Central memory CD8-positive, alpha-beta T cell (primary cell): ENCODE measurements at regions not wholly inside any gene's neighbourhood (a gene's known extent, or its start where the extent isn't known, plus 50 kb on each side); places are given as distances from the start of the nearest gene placed in this dataset.
A peak's percentile ranks its signal among the peaks of the same experiment; 100 is the strongest.

Experiments used
- ATAC-seq: fragments of 150-1000 bp; cut with Tn5 transposase; replicated peaks from 2 replicates; pipeline ENCODE4 v1.10.0; 2022; ENCODE audit warnings: mild to moderate bottlenecking, moderate FRiP score, moderate number of reproducible peaks; ENCODE audit not compliant: poor library complexity, severe bottlenecking; ENCODE audit errors: extremely low read depth
- DNase-seq, 2 donors: peaks; one replicate each; pipeline ENCODE4 v3.0.0; 2021; ENCODE audit warnings: low spot score in 2 of 2
- H3K27ac Mint-ChIP-seq: one replicate; pipeline ENCODE4 v1.8.0; 2022; ENCODE audit warnings: low read depth, mild to moderate bottlenecking, moderate library complexity, mixed read lengths
- H3K27me3 Mint-ChIP-seq: one replicate; pipeline ENCODE4 v1.8.0; 2022; ENCODE audit warnings: mixed read lengths
- H3K36me3 Mint-ChIP-seq: one replicate; pipeline ENCODE4 v1.8.0; 2022; ENCODE audit warnings: mild to moderate bottlenecking, moderate library complexity, mixed read lengths; ENCODE audit not compliant: insufficient read depth
- H3K4me1 Mint-ChIP-seq: one replicate; pipeline ENCODE4 v1.8.0; 2022; ENCODE audit warnings: mixed read lengths
- H3K4me3 Mint-ChIP-seq: one replicate; pipeline ENCODE4 v1.8.0; 2022; ENCODE audit warnings: mild to moderate bottlenecking, moderate library complexity, mixed read lengths
- H3K9me3 Mint-ChIP-seq: one replicate; pipeline ENCODE4 v1.8.0; 2022; ENCODE audit warnings: mixed read lengths

GRCh38 chrX:39710776-39711175 is 387.0 kb downstream of the BCOR start:
- no peaks in the 10 kb centered on the region for H3K4me1 Mint-ChIP-seq
- H3K27ac Mint-ChIP-seq = no peak overlapping the region
- no peak overlapping the region for H3K4me3 Mint-ChIP-seq
- no peaks in the 10 kb centered on the region for H3K27me3 Mint-ChIP-seq
- ATAC-seq (no peak), DNase-seq (no peak)
- no peaks in the 10 kb centered on the region for H3K36me3 Mint-ChIP-seq
- no peaks in the 10 kb centered on the region for H3K9me3 Mint-ChIP-seq

- H3K9me3 Mint-ChIP-seq = no peaks in the 10 kb centered on the region
- no peaks in the 10 kb centered on the region for H3K4me1 Mint-ChIP-seq
- no peaks in the 10 kb centered on the region for H3K27me3 Mint-ChIP-seq
Observed at GRCh38 chrX:39714471-39714870, 383.3 kb downstream of the BCOR start.

GRCh38 chrX:39716401-39716800 is 381.4 kb downstream of the BCOR start:
- ATAC-seq = no peak
- H3K9me3 Mint-ChIP-seq = no peaks in the 10 kb centered on the region
- H3K4me1 Mint-ChIP-seq = no peaks in the 10 kb centered on the region
- no peak for DNase-seq
- H3K27ac Mint-ChIP-seq = no peak overlapping the region
- H3K4me3 Mint-ChIP-seq = no peak overlapping the region
- H3K36me3 Mint-ChIP-seq = no peaks in the 10 kb centered on the region
- H3K27me3 Mint-ChIP-seq = no peaks in the 10 kb centered on the region

More at GRCh38 chrX:39714471-39714870, 383.3 kb downstream of the BCOR start:
- Mint-ChIP-seq H3K4me3 (no peak overlapping the region), H3K36me3 (no peaks in the 10 kb centered on the region), H3K27ac (no peak overlapping the region)
- DNase-seq (no peak), ATAC-seq (no peak)

GRCh38 chrX:39716802-39717540 is 380.8 kb downstream of the BCOR start:
- H3K4me1 Mint-ChIP-seq = no peaks in the 10 kb centered on the region
- no peaks in the 10 kb centered on the region for H3K36me3 Mint-ChIP-seq
- DNase-seq (no peak), ATAC-seq (no peak)
- no peak overlapping the region for H3K27ac Mint-ChIP-seq
- no peaks in the 10 kb centered on the region for H3K9me3 Mint-ChIP-seq
- peaks cover 2% of the 10 kb centered on the region for H3K27me3 Mint-ChIP-seq
- no peak overlapping the region for H3K4me3 Mint-ChIP-seq

- H3K9me3 Mint-ChIP-seq = no peaks in the 10 kb centered on the region
- H3K27ac Mint-ChIP-seq = no peak overlapping the region
- no peaks in the 10 kb centered on the region for H3K4me1 Mint-ChIP-seq
- peaks cover 21% of the 10 kb centered on the region for H3K27me3 Mint-ChIP-seq
- no peak for ATAC-seq
- H3K4me3 Mint-ChIP-seq = no peak overlapping the region
- H3K36me3 Mint-ChIP-seq = no peaks in the 10 kb centered on the region
- DNase-seq = no peak
Observed at GRCh38 chrX:39718981-39719380, 378.8 kb downstream of the BCOR start.

GRCh38 chrX:39720945-39721344 is 376.8 kb downstream of the BCOR start:
- no peak overlapping the region for H3K27ac Mint-ChIP-seq
- no peak for DNase-seq
- no peaks in the 10 kb centered on the region for H3K9me3 Mint-ChIP-seq
- H3K4me3 Mint-ChIP-seq = no peak overlapping the region
- H3K4me1 Mint-ChIP-seq = no peaks in the 10 kb centered on the region
- H3K36me3 Mint-ChIP-seq = no peaks in the 10 kb centered on the region
- H3K27me3 Mint-ChIP-seq = peaks cover 21% of the 10 kb centered on the region
- ATAC-seq = no peak

- Mint-ChIP-seq H3K36me3 (no peaks in the 10 kb centered on the region), H3K9me3 (no peaks in the 10 kb centered on the region), H3K4me3 (no peak overlapping the region), H3K4me1 (no peaks in the 10 kb centered on the region), H3K27me3 (peaks cover 21% of the 10 kb centered on the region), H3K27ac (no peak overlapping the region)
- DNase-seq (no peak), ATAC-seq (no peak)
Observed at GRCh38 chrX:39721566-39722279, 376.0 kb downstream of the BCOR start.

- Mint-ChIP-seq H3K4me1 (no peaks in the 10 kb centered on the region), H3K9me3 (no peaks in the 10 kb centered on the region), H3K36me3 (no peaks in the 10 kb centered on the region), H3K4me3 (no peak overlapping the region), H3K27me3 (peaks cover 21% of the 10 kb centered on the region), H3K27ac (no peak overlapping the region)
- ATAC-seq = peak; percentile 73
- peak in 1 of 2 donors; percentile 9 for DNase-seq
Observed at GRCh38 chrX:39724544-39724943, 373.2 kb downstream of the BCOR start.

GRCh38 chrX:39725114-39725513 is 372.6 kb downstream of the BCOR start:
- Mint-ChIP-seq H3K36me3 (no peaks in the 10 kb centered on the region), H3K9me3 (no peaks in the 10 kb centered on the region), H3K4me3 (no peak overlapping the region), H3K27ac (no peak overlapping the region), H3K4me1 (no peaks in the 10 kb centered on the region), H3K27me3 (peaks cover 21% of the 10 kb centered on the region)
- ATAC-seq (no peak), DNase-seq (no peak)

GRCh38 chrX:39725928-39726619 is 371.7 kb downstream of the BCOR start:
- ATAC-seq = no peak
- H3K27ac Mint-ChIP-seq = no peak overlapping the region
- no peak overlapping the region for H3K4me3 Mint-ChIP-seq
- no peaks in the 10 kb centered on the region for H3K36me3 Mint-ChIP-seq
- no peak for DNase-seq
- peaks cover 5% of the 10 kb centered on the region for H3K4me1 Mint-ChIP-seq
- H3K9me3 Mint-ChIP-seq = no peaks in the 10 kb centered on the region
- peaks cover 21% of the 10 kb centered on the region for H3K27me3 Mint-ChIP-seq

GRCh38 chrX:39726771-39727170 is 371.0 kb downstream of the BCOR start:
- Mint-ChIP-seq H3K36me3 (no peaks in the 10 kb centered on the region), H3K4me3 (no peak overlapping the region), H3K27me3 (peaks cover 21% of the 10 kb centered on the region), H3K4me1 (peaks cover 5% of the 10 kb centered on the region), H3K9me3 (no peaks in the 10 kb centered on the region), H3K27ac (no peak overlapping the region)
- ATAC-seq (no peak), DNase-seq (no peak)

GRCh38 chrX:39728025-39728424 is 369.7 kb downstream of the BCOR start:
- no peak overlapping the region for H3K27ac Mint-ChIP-seq
- no peak for DNase-seq
- H3K4me3 Mint-ChIP-seq = no peak overlapping the region

More at GRCh38 chrX:39728025-39728424, 369.7 kb downstream of the BCOR start:
- ATAC-seq = no peak
- Mint-ChIP-seq H3K27me3 (peaks cover 8% of the 10 kb centered on the region), H3K36me3 (no peaks in the 10 kb centered on the region), H3K9me3 (no peaks in the 10 kb centered on the region), H3K4me1 (peaks cover 5% of the 10 kb centered on the region)
